Adrenal gland (tissue), 9 donors: ENCODE measurements at regions not wholly inside any gene's neighbourhood (a gene's known extent, or its start where the extent isn't known, plus 50 kb on each side); places are given as distances from the start of the nearest gene placed in this dataset.

ENCODE experiments used
- DNase-seq, 7 donors: peaks; one replicate each; pipeline ENCODE4 v3.0.0-alpha.2; 2019 to 2020
- H3K27ac ChIP-seq, 5 donors: fragments of 200-600 bp; sonication (generic) in 4 of 5; 1 replicate in 3 of 5; 2 replicates in 2 of 5; pipeline versions ENCODE4 v1.5.1 to v1.8.0; 2016 to 2020; ENCODE audit warnings: mild to moderate bottlenecking in 1 of 5
- H3K27me3 ChIP-seq: fragments of 200-600 bp; 2 replicates; pipeline ENCODE4 v1.8.0; 2021
- H3K36me3 ChIP-seq, 2 donors: fragments of 200-600 bp; replicated peaks in 1 of 2; 1 replicate in 1 of 2; 2 replicates in 1 of 2; pipeline versions ENCODE4 v1.5.1 to v1.8.0; 2018 to 2022
- H3K4me1 ChIP-seq, 2 donors: fragments of 200-600 bp; replicated peaks in 1 of 2; 1 replicate in 1 of 2; 2 replicates in 1 of 2; pipeline versions ENCODE4 v1.5.1 to v1.8.0; 2018 to 2021
- H3K4me3 ChIP-seq, 4 donors: fragments of 200-600 bp; sonication (generic) in 3 of 4; one replicate each; pipeline ENCODE4 v1.5.1; 2016 to 2018
- H3K9me3 ChIP-seq, 3 donors: fragments of 200-600 bp; sonication (generic) in 1 of 3; replicated peaks in 1 of 3; 1 replicate in 2 of 3; 2 replicates in 1 of 3; pipeline versions ENCODE4 v1.5.1 to v1.8.0; 2016 to 2021
- CTCF ChIP-seq, 6 experiments: fragments of 450-650 bp in 4 of 6; fragments of 200-600 bp in 2 of 6; sonication (generic) in 1 of 6; IDR thresholded peaks; 1 replicate in 5 of 6; 2 replicates in 1 of 6; pipeline versions ENCODE4 v1.5.1 to v1.8.0; 2016 to 2021; ENCODE audit warnings: antibody characterized with exemption in 6 of 6, mild to moderate bottlenecking in 2 of 6, moderate library complexity in 1 of 6
- POLR2A ChIP-seq, 2 donors: fragments of 450-650 bp; IDR thresholded peaks; one replicate each; pipeline ENCODE4 v1.6.1; 2017; ENCODE audit warnings: antibody characterized with exemption in 2 of 2, mild to moderate bottlenecking in 2 of 2, moderate library complexity in 1 of 2
- WGBS, 4 donors: extraction: QIAGEN DNeasy Blood & Tissue Kit in 2 of 4; methylation state at CpG; one replicate each; pipeline versions ENCODE4 v1.1.5 to v1.1.7; 2013 to 2017; 5-methylcytosine and 5-hydroxymethylcytosine counted together
- intact Hi-C, 2 donors: fragments of 100-400 bp; cut with DNase I; formaldehyde crosslinking; loops; one replicate each; pipeline versions ENCODE4 v1.14.1 to v1.15.0; 2022 to 2023
- donor health status: healthy with polysubstance abuse.
- donor health status: Bipolar disorder and iron deficiency.
- donor health status: DM: yes; HTN: yes; CAD: no.
- donor health status: DM: no; HTN: no; CAD: no.
- donor health status: DM: no; HTN: no; CAD: no.

- WGBS, 4 donors, result 84 to 92% (median 86%) methylated on average over 9 to 11 of the region's 11 CpGs
- TF ChIP-seq CTCF (IDR thresholded peaks at IDR 0.05), result no peak
- no peak for TF ChIP-seq POLR2A (IDR thresholded peaks at IDR 0.05)
- Histone ChIP-seq H3K27me3 (no peaks in the 10 kb centered on the region), H3K4me1 (no peaks in the 10 kb centered on the region), H3K4me3 (no peak overlapping the region), H3K27ac (no peak overlapping the region), H3K9me3 (no peaks in the 10 kb centered on the region), H3K36me3 (no peaks in the 10 kb centered on the region)
- intact Hi-C loops, result no loop called here
- peak in 3 of 7 donors; percentile 1 to 11 (median 9) for DNase-seq
Observed at GRCh38 chr6:170132011-170132521, 158.8 kb downstream of the DLL1 start.

DNA sequence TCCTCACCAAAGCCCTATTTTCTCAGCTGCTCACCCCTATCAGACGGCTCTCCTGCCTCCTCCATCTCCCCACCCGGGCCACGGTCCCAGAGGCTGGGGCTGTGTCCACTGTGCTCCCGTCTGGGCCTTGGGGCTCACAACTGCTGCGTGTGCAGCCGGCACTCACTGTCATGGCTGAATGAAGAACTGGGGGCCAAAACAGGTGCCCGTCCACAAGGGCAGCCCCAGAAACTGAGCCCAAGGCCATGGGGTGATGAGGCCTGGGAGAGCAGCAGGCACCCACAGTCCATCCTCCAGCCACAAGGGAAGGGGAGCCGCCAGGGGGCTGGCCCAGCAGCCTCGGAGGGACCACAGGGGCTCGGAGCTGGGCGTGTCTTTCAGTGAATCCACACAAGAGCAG lies 159.5 kb downstream of the DLL1 start:
- TF ChIP-seq CTCF (IDR thresholded peaks at IDR 0.05), result no peak
- no peak for TF ChIP-seq POLR2A (IDR thresholded peaks at IDR 0.05)
- Histone ChIP-seq H3K36me3 (no peaks in the 10 kb centered on the region), H3K9me3 (no peaks in the 10 kb centered on the region), H3K4me3 (no peak overlapping the region), H3K4me1 (no peaks in the 10 kb centered on the region), H3K27me3 (no peaks in the 10 kb centered on the region), H3K27ac (no peak overlapping the region)
- intact Hi-C loops, result no loop called here
- WGBS, 4 donors, result 52 to 87% (median 83%) methylated on average over 2 to 11 of the region's 11 CpGs
- DNase-seq, result peak in 1 of 7 donors; percentile 4

- WGBS, 4 donors, result 73 to 82% (median 79%) methylated on average over 1 to 9 of the region's 9 CpGs
- intact Hi-C loops, result no loop called here
- Histone ChIP-seq H3K9me3 (no peaks in the 10 kb centered on the region), H3K36me3 (no peaks in the 10 kb centered on the region), H3K27me3 (no peaks in the 10 kb centered on the region), H3K27ac (no peak overlapping the region), H3K4me3 (no peak overlapping the region), H3K4me1 (no peaks in the 10 kb centered on the region)
- no peak for TF ChIP-seq CTCF (IDR thresholded peaks at IDR 0.05)
- no peak for TF ChIP-seq POLR2A (IDR thresholded peaks at IDR 0.05)
- DNase-seq, result peak in 3 of 7 donors; percentile 9 to 10 (median 10)
Observed at GRCh38 chr6:170130771-170131241, 160.1 kb downstream of the DLL1 start.

- no peaks in the 10 kb centered on the region for H3K9me3 ChIP-seq
- no peak for TF ChIP-seq CTCF (IDR thresholded peaks at IDR 0.05)
- TF ChIP-seq POLR2A (IDR thresholded peaks at IDR 0.05), result no peak
- H3K4me1 ChIP-seq, result no peaks in the 10 kb centered on the region
- 60 to 86% (median 76%) methylated on average over 2 to 15 of the region's 15 CpGs for WGBS, 4 donors
- no peaks in the 10 kb centered on the region for H3K36me3 ChIP-seq
- H3K27me3 ChIP-seq, result no peaks in the 10 kb centered on the region
- H3K27ac ChIP-seq, result no peak overlapping the region
- no peak overlapping the region for H3K4me3 ChIP-seq
- peak in 3 of 7 donors; percentile 5 to 48 (median 17) for DNase-seq
- intact Hi-C loops, result no loop called here
Observed at GRCh38 chr6:170130201-170130621, 160.7 kb downstream of the DLL1 start.
